Right lobe of liver (tissue), 6 donors: ENCODE measurements at regions not wholly inside any gene's neighbourhood (a gene's known extent, or its start where the extent isn't known, plus 50 kb on each side); places are given as distances from the start of the nearest gene placed in this dataset.

Experiments
- ATAC-seq, 4 donors: fragments of 200-7000 bp; cut with Tn5 transposase; one replicate each; pipeline ENCODE4 v1.9.1; 2020; ENCODE audit warnings: mild to moderate bottlenecking in 4 of 4, moderate library complexity in 4 of 4
- DNase-seq, 3 donors: peaks; one replicate each; pipeline ENCODE4 v3.0.0-alpha.2; 2020
- H3K27ac ChIP-seq, 3 donors: fragments of 200-600 bp; one replicate each; pipeline ENCODE4 v1.8.0; 2022
- H3K27me3 ChIP-seq, 2 donors: fragments of 200-600 bp; one replicate each; pipeline ENCODE4 v1.8.0; 2022
- H3K36me3 ChIP-seq, 4 donors: fragments of 200-600 bp; sonication (generic) in 1 of 4; one replicate each; pipeline versions ENCODE4 v1.5.1 to v1.8.0; 2017 to 2022; ENCODE audit warnings: control low read depth in 1 of 4
- H3K4me1 ChIP-seq, 4 donors: fragments of 200-600 bp; sonication (generic) in 1 of 4; one replicate each; pipeline versions ENCODE4 v1.5.1 to v1.8.0; 2017 to 2022; ENCODE audit warnings: control low read depth in 1 of 4
- H3K4me3 ChIP-seq, 3 donors: fragments of 200-600 bp; one replicate each; pipeline ENCODE4 v1.8.0; 2022
- H3K9me3 ChIP-seq, 4 donors: fragments of 200-600 bp; sonication (generic) in 1 of 4; one replicate each; pipeline versions ENCODE4 v1.5.1 to v1.8.0; 2017 to 2022; ENCODE audit warnings: control low read depth in 1 of 4
- CTCF ChIP-seq, 4 donors: fragments of 200-600 bp in 3 of 4; fragments of 450-650 bp in 1 of 4; IDR thresholded peaks; one replicate each; pipeline versions ENCODE4 v1.5.1 to v1.8.0; 2016 to 2022; ENCODE audit warnings: antibody characterized with exemption in 4 of 4, mild to moderate bottlenecking in 2 of 4
- POLR2A ChIP-seq: fragments of 450-650 bp; IDR thresholded peaks from one replicate; pipeline ENCODE4 v1.6.1; 2017; ENCODE audit warnings: antibody characterized with exemption, mild to moderate bottlenecking
- WGBS: methylation state at CpG from one replicate; pipeline ENCODE4 v1.1.6; 2018; ENCODE audit warnings: low coverage, low lambda C conversion rate; ENCODE audit not compliant: insufficient coverage; ENCODE audit errors: missing lambda C conversion rate; 5-methylcytosine and 5-hydroxymethylcytosine counted together
- intact Hi-C, 2 donors: fragments of 100-400 bp; cut with DNase I; formaldehyde crosslinking; loops; one replicate each; pipeline versions ENCODE4 v1.11.2 to v1.14.1; 2022
- donor health status: DM: no; HTN: yes; CAD: no.
- donor health status: DM: no; HTN: no; CAD: no.
- donor health status: DM: no; HTN: no; CAD: no.
- donor health status: DM: no; HTN: yes; CAD: no.
- donor health status: DM: no; HTN: yes; CAD: no.

- ATAC-seq (no peak), DNase-seq (no peak)
- Histone ChIP-seq H3K27me3 (no peaks in the 10 kb centered on the region), H3K4me3 (no peak overlapping the region), H3K36me3 (no peaks in the 10 kb centered on the region), H3K27ac (no peak overlapping the region), H3K4me1 (no peaks in the 10 kb centered on the region), H3K9me3 (no peaks in the 10 kb centered on the region)
- 69% methylated on average over 3 of the region's 3 CpGs for WGBS
- TF ChIP-seq CTCF (IDR thresholded peaks at IDR 0.05) (no peak), POLR2A (no peak)
- intact Hi-C loops, result no loop called here
Observed at GRCh38 chr4:57193209-57193810, 83.1 kb upstream of the IGFBP7 start.

DNA sequence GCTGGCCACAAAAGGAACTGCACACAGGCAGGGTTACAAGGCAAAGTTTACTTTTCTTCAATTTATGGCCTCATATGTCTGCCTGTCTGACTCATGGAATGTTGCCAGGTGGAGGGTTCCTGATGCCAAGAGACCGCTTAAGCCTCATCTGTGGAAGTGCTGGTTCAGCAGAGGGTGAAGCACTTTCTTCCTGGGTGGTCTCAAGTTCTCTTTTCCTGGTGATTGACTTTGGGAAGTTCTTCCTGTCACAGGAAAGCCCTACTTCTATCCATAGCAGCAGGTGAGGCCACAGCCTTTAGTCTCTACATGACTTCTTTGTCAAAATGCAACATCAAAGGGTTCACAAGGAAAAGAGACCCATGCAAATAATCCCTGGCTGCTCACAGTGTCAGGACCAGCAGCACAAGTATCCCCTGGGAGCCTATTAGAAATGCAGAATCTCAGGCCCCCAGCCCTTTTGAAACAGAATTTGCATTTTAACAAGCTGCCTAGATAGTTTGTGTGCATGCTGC is 81.4 kb upstream of the IGFBP7 start:
- Histone ChIP-seq H3K4me1 (no peaks in the 10 kb centered on the region), H3K27me3 (no peaks in the 10 kb centered on the region), H3K27ac (no peak overlapping the region), H3K9me3 (no peaks in the 10 kb centered on the region), H3K4me3 (no peak overlapping the region), H3K36me3 (no peaks in the 10 kb centered on the region)
- intact Hi-C loops, result no loop called here
- WGBS, result 43% methylated on average over 1 of the region's 1 CpG
- DNase-seq, result no peak
- no peak for ATAC-seq
- TF ChIP-seq CTCF (IDR thresholded peaks at IDR 0.05) (no peak), POLR2A (no peak)

DNA sequence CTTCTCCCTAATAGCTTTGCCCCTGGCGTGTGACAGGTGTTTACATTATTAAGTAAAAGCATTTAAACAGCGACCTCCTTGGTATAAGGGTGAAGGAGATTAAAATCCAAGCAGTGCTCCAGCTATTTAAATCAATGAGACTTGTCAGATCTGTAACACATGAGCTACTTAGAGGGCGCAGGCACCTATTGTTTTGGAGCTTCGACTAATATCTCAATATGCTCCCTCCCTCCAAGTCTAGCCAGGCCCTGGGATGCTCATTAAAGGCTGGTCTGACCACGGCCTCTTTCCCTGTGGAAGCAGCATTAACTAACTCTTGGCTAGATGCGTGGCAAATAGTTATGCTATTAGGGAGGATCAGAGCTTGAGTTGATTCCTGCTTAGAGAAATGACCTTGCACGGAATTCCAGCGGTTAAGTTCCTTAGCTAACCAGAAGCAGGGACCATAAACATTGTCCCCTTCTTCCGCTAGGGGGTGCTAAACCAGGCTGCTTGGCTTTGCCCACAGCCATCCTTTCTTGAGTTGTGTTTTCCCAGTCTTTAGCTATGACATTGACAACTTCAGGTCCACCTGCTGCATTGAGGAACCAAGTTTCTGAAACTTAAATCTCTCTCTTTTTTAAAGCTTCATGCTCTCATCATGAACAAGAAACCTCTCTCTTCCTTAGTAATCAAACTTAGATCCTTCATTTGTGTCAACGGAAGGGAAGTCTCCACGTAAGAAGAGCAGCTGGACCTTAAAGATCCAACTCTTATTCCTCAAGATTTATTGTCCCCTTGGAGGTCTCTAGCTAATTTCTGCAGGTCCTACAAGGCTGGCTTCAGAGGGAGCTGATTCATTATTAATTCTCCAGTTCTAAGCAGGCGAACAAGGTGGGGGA is 80.7 kb upstream of the IGFBP7 start:
- Histone ChIP-seq H3K4me3 (no peak overlapping the region), H3K4me1 (no peaks in the 10 kb centered on the region), H3K27me3 (no peaks in the 10 kb centered on the region), H3K27ac (no peak overlapping the region), H3K36me3 (no peaks in the 10 kb centered on the region), H3K9me3 (no peaks in the 10 kb centered on the region)
- intact Hi-C loops, result no loop called here
- DNase-seq, result no peak
- WGBS, result 38% methylated on average over 12 of the region's 12 CpGs
- ATAC-seq, result peak in 2 of 4 donors; percentile 25 to 28
- TF ChIP-seq POLR2A (no peak), CTCF (IDR thresholded peaks at IDR 0.05) (peak in 3 of 4 donors; percentile 38 to 52 (median 39))

GRCh38 chr4:57187246-57187645 is 77.1 kb upstream of the IGFBP7 start:
- no peaks in the 10 kb centered on the region for H3K9me3 ChIP-seq
- H3K4me1 ChIP-seq, result no peaks in the 10 kb centered on the region
- DNase-seq (no peak), ATAC-seq (no peak)
- TF ChIP-seq CTCF (IDR thresholded peaks at IDR 0.05) (no peak), POLR2A (no peak)
- 45% methylated on average over 4 of the region's 4 CpGs for WGBS
- H3K27ac ChIP-seq, result no peak overlapping the region
- no peak overlapping the region for H3K4me3 ChIP-seq
- H3K36me3 ChIP-seq, result no peaks in the 10 kb centered on the region
- H3K27me3 ChIP-seq, result no peaks in the 10 kb centered on the region
- intact Hi-C loops, result no loop called here
